CD4-positive, alpha-beta T cell (primary cell): ENCODE measurements at regions not wholly inside any gene's neighbourhood (a gene's known extent, or its start where the extent isn't known, plus 50 kb on each side); places are given as distances from the start of the nearest gene placed in this dataset.
A peak's percentile ranks its signal among the peaks of the same experiment; 100 is the strongest.

Source experiments
- ATAC-seq: fragments of 200-7000 bp; cut with Tn5 transposase; one replicate; pipeline ENCODE4 v1.10.0; 2022; ENCODE audit warnings: mild to moderate bottlenecking; ENCODE audit not compliant: poor library complexity
- CTCF ChIA-PET: fragments of 350-600 bp; sonication (Branson Sonifier 250); formaldehyde crosslinking; loops from one replicate; lab custom pipeline; 2021; ENCODE audit warnings: antibody characterized with exemption, inconsistent platforms; lab: Charles Lee
- POLR2A ChIA-PET: fragments of 350-600 bp; sonication (Branson Sonifier 250); formaldehyde crosslinking; loops from one replicate; lab custom pipeline; 2021; ENCODE audit warnings: antibody characterized with exemption, inconsistent platforms; lab: Charles Lee
- DNase-seq, 14 experiments: peaks; one replicate each; pipeline ENCODE4 v3.0.0-alpha.2; 2013 to 2020; ENCODE audit warnings: mixed read lengths in 2 of 14
- H3K27ac ChIP-seq, 2 donors: one replicate each; pipeline versions ENCODE4 v1.5.1 to v1.7.0; 2013; ENCODE audit warnings: low read length in 2 of 2, low read depth in 1 of 2, mild to moderate bottlenecking in 1 of 2
- H3K27me3 ChIP-seq, 2 experiments: 1 replicate in 1 of 2; 2 replicates in 1 of 2; pipeline versions ENCODE4 v1.6.1 to v1.7.0; 2013; ENCODE audit warnings: low read length in 2 of 2, control low read depth in 1 of 2, mild to moderate bottlenecking in 1 of 2, moderate library complexity in 1 of 2; ENCODE audit not compliant: insufficient read depth in 2 of 2, control insufficient read depth in 1 of 2
- H3K36me3 ChIP-seq: one replicate; pipeline ENCODE4 v1.6.1; 2013; ENCODE audit warnings: low read length, control low read depth; ENCODE audit not compliant: insufficient read depth
- H3K4me1 ChIP-seq: one replicate; pipeline ENCODE4 v1.6.1; 2013; ENCODE audit warnings: low read length, control low read depth; ENCODE audit not compliant: insufficient read depth
- H3K4me3 ChIP-seq: one replicate; pipeline ENCODE4 v1.5.1; 2013; ENCODE audit warnings: mild to moderate bottlenecking, low read length, moderate library complexity
- H3K9me3 ChIP-seq, 2 experiments: 1 replicate in 1 of 2; 2 replicates in 1 of 2; pipeline versions ENCODE4 v1.6.1 to v1.7.0; 2013; ENCODE audit warnings: low read length in 2 of 2, mild to moderate bottlenecking in 2 of 2, control low read depth in 1 of 2, moderate library complexity in 1 of 2; ENCODE audit not compliant: control insufficient read depth in 1 of 2, insufficient read depth in 1 of 2
- H3K27ac Mint-ChIP-seq: one replicate; pipeline ENCODE4 v1.8.0; 2020; ENCODE audit warnings: mixed read lengths
- H3K27me3 Mint-ChIP-seq: one replicate; pipeline ENCODE4 v1.8.0; 2021; ENCODE audit warnings: mixed read lengths
- H3K36me3 Mint-ChIP-seq: one replicate; pipeline ENCODE4 v1.8.0; 2021; ENCODE audit warnings: low read depth, mixed read lengths
- H3K4me1 Mint-ChIP-seq: one replicate; pipeline ENCODE4 v1.8.0; 2021; ENCODE audit warnings: low read depth, mixed read lengths
- H3K4me3 Mint-ChIP-seq: one replicate; pipeline ENCODE4 v1.8.0; 2020; ENCODE audit warnings: mild to moderate bottlenecking, mixed read lengths
- H3K9me3 Mint-ChIP-seq: one replicate; pipeline ENCODE4 v1.8.0; 2020; ENCODE audit warnings: mixed read lengths
- intact Hi-C, 2 experiments: fragments of 100-400 bp; cut with DNase I in 1 of 2; cut with micrococcal nuclease in 1 of 2; formaldehyde crosslinking; loops; one replicate each; pipeline versions ENCODE4 v1.15.1 to v1.9.0; 2023 to 2025; cut with DNase I, micrococcal nuclease
- TF ChIP-seq, protein P1 (sequence below): fragments of 200-600 bp; IDR thresholded peaks from one replicate; pipeline ENCODE4 v1.8.0; 2022; ENCODE audit warnings: antibody characterized with exemption, mild to moderate bottlenecking

DNA sequence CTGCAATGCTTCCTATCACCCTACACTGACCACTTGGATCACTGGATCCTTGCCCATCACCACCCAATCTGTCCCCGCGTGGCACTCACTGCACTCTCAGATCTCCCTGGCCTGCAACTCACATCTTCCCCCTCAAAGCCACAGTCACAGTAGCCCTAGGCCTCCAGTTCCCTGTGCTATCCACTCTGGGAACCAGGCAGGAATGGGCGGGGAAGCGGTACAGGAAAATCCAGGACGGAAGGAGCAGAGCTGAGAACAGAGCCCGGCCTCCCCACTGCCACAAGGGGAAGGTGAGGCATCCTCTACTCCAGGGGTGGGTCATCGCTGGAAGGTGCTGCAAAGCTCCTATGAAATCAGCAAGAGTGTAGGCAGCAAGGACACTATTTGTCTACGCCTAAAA, 102.6 kb downstream of the ESM1 start:
- POLR2A ChIA-PET = no interaction called here
- no peak overlapping the region for H3K27ac ChIP-seq
- no peak for ATAC-seq
- no peak overlapping the region for H3K27ac Mint-ChIP-seq
- H3K36me3 Mint-ChIP-seq = no peaks in the 10 kb centered on the region
- TF ChIP-seq, protein P1, sequence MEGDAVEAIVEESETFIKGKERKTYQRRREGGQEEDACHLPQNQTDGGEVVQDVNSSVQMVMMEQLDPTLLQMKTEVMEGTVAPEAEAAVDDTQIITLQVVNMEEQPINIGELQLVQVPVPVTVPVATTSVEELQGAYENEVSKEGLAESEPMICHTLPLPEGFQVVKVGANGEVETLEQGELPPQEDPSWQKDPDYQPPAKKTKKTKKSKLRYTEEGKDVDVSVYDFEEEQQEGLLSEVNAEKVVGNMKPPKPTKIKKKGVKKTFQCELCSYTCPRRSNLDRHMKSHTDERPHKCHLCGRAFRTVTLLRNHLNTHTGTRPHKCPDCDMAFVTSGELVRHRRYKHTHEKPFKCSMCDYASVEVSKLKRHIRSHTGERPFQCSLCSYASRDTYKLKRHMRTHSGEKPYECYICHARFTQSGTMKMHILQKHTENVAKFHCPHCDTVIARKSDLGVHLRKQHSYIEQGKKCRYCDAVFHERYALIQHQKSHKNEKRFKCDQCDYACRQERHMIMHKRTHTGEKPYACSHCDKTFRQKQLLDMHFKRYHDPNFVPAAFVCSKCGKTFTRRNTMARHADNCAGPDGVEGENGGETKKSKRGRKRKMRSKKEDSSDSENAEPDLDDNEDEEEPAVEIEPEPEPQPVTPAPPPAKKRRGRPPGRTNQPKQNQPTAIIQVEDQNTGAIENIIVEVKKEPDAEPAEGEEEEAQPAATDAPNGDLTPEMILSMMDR = no peak
- no peak overlapping the region for H3K4me3 ChIP-seq
- H3K4me3 Mint-ChIP-seq = peak overlapping the region; percentile 84
- intact Hi-C loops = no loop called here
- no peak for DNase-seq
- H3K36me3 ChIP-seq = no peaks in the 10 kb centered on the region
- peaks cover 68% of the 10 kb centered on the region for H3K27me3 Mint-ChIP-seq
- CTCF ChIA-PET = no interaction called here
- peaks cover 0 to 6% of the 10 kb centered on the region in 2 experiments for H3K9me3 ChIP-seq
- peaks cover 9% of the 10 kb centered on the region for H3K4me1 Mint-ChIP-seq
- H3K27me3 ChIP-seq = peaks cover 48 to 51% of the 10 kb centered on the region in 2 experiments
- H3K9me3 Mint-ChIP-seq = no peaks in the 10 kb centered on the region
- H3K4me1 ChIP-seq = peaks cover 12% of the 10 kb centered on the region

DNA sequence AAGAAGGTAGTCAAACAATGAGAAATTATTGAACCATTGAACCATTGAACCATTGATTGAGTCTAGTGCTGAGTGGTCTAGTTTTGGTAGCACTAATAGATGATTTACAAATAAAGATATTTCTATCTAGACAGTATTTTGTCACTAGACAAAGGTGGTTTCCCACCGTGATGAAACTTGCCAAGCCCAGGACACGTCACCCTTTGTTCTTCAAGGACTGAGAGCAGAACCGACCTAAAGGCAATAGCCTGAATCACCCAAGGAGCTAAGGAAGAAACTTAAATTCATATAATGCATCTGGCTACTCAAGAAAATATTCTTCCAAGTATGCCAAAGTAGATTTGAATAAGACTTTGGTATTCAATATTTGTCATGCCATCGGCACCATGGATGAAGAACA, 103.3 kb downstream of the ESM1 start:
- Mint-ChIP-seq H3K36me3 (no peaks in the 10 kb centered on the region), H3K4me3 (no peak overlapping the region), H3K27ac (no peak overlapping the region), H3K9me3 (no peaks in the 10 kb centered on the region), H3K4me1 (peaks cover 9% of the 10 kb centered on the region), H3K27me3 (peaks cover 64% of the 10 kb centered on the region)
- Histone ChIP-seq H3K4me3 (no peak overlapping the region), H3K27me3 (peaks cover 45 to 48% of the 10 kb centered on the region in 2 experiments), H3K27ac (no peak overlapping the region), H3K4me1 (peaks cover 12% of the 10 kb centered on the region), H3K36me3 (no peaks in the 10 kb centered on the region), H3K9me3 (peaks cover 0 to 6% of the 10 kb centered on the region in 2 experiments)
- ChIA-PET CTCF (interaction anchor here (1.0 kb wide), 1 partner anchor 15 kb away, joined by 3 read pairs; no protein-coding TSS in a partner anchor), POLR2A (no interaction called here)
- no peak for DNase-seq
- intact Hi-C loops = no loop called here
- no peak for ATAC-seq
- TF ChIP-seq, protein P1 = no peak

DNA sequence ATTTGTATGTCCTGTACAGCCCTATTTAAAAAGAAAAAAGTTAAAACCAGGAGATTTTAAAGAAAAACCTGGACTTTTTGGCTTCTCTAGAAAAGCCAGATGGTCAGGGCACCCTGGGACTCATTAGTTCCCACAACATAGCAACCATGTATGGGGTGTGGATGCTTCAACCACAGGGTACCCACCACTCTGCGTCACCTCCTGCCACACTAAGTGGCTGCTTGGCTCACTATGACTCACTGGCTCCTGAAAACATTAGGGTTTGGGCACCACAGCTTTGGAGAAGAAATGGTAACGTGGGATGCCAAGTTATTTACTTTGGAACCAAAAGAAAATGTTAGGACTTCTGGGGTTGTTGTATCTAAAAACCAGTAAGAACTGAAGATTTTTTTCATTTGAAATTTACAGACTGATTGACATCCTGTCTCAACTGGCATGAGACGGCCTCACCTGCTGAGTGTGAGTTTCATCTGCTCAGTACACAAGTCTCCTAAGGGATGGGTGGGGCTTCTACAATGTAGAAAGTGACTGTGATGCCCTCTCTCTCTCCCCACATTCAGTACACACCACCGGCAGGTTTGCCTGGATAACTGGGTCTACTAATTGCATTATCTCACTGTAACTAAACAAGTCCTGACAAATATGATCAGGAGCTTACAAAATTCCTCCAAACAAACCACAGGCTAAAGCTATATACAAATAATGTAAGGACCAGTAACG, 103.9 kb downstream of the ESM1 start:
- no peaks in the 10 kb centered on the region for H3K9me3 Mint-ChIP-seq
- H3K4me1 Mint-ChIP-seq = peaks cover 9% of the 10 kb centered on the region
- POLR2A ChIA-PET = no interaction called here
- H3K27me3 ChIP-seq = peaks cover 39 to 48% of the 10 kb centered on the region in 2 experiments
- peaks cover 63% of the 10 kb centered on the region for H3K27me3 Mint-ChIP-seq
- DNase-seq = peak in 2 of 14 experiments; percentile 23 to 31
- CTCF ChIA-PET = interaction anchor here (1.0 kb wide), 1 partner anchor 14 kb away, joined by 3 read pairs; no protein-coding TSS in a partner anchor
- H3K4me1 ChIP-seq = peaks cover 12% of the 10 kb centered on the region
- intact Hi-C loops = no loop called here
- H3K27ac Mint-ChIP-seq = no peak overlapping the region
- TF ChIP-seq, protein P1 = no peak
- H3K27ac ChIP-seq = no peak overlapping the region
- H3K36me3 Mint-ChIP-seq = no peaks in the 10 kb centered on the region
- no peak overlapping the region for H3K4me3 Mint-ChIP-seq
- no peak overlapping the region for H3K4me3 ChIP-seq
- peaks cover 0 to 6% of the 10 kb centered on the region in 2 experiments for H3K9me3 ChIP-seq
- ATAC-seq = no peak
- H3K36me3 ChIP-seq = no peaks in the 10 kb centered on the region
